ENCODE measurements at regions not wholly inside any gene's neighbourhood (a gene's known extent, or its start where the extent isn't known, plus 50 kb on each side); places are given as distances from the start of the nearest gene placed in this dataset.

DNA sequence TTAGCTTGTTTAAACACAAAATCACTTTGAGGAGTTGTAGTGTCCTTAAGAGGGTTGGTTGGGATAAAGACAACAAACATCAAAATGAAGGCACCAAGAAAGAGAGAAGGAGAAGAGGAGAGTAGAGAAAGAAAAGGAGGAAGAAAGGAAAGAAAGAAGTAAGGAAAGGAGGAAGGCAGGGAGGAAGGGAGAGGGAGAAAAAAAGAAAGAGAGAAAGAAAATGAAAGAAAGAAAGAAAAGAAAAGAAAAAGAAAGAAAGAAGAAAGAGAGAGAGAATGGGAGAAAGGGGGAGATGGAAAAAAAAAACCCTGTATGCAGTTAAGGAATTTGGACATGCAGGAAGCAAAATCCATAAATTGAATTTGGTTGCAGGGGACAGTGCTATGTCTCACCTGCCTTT lies 635.4 kb upstream of the FZD8 start:
- TF ChIP-seq, protein P1, sequence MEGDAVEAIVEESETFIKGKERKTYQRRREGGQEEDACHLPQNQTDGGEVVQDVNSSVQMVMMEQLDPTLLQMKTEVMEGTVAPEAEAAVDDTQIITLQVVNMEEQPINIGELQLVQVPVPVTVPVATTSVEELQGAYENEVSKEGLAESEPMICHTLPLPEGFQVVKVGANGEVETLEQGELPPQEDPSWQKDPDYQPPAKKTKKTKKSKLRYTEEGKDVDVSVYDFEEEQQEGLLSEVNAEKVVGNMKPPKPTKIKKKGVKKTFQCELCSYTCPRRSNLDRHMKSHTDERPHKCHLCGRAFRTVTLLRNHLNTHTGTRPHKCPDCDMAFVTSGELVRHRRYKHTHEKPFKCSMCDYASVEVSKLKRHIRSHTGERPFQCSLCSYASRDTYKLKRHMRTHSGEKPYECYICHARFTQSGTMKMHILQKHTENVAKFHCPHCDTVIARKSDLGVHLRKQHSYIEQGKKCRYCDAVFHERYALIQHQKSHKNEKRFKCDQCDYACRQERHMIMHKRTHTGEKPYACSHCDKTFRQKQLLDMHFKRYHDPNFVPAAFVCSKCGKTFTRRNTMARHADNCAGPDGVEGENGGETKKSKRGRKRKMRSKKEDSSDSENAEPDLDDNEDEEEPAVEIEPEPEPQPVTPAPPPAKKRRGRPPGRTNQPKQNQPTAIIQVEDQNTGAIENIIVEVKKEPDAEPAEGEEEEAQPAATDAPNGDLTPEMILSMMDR (IDR thresholded peaks at IDR 0.05) = no peak
- no peak for TF ChIP-seq POLR2A (IDR thresholded peaks at IDR 0.05)
